ENCODE measurements at regions not wholly inside any gene's neighbourhood (a gene's known extent, or its start where the extent isn't known, plus 50 kb on each side); places are given as distances from the start of the nearest gene placed in this dataset.
"Not testable (repeated sequence)": the region's sequence is repeated elsewhere in the genome, so short reads cannot be mapped to it uniquely, and the experiment has no call there.

DNA sequence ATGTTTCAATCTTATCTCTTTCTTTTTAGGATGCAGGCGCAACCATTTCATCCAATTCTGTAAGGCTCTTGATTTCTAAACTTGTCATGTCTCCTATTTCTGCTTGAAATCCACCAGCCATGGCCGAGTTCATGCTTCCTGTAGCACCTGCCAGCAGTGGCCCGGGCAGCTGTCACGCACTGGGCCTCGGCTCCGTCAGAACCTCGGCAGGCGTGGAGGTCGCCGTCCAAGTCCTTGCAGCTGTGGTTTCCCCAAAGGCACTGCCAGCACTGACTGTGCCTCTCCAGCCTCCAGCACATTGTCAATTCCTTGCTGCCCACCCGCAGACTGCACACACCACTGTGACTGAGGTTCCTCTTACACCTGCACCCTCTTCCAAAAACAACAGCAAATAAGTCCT is 188.7 kb upstream of the SALL3 start:
- Mint-ChIP-seq H3K27me3 (no peaks in the 10 kb centered on the region), H3K9me3 (no peaks in the 10 kb centered on the region), H3K27ac (no peak overlapping the region), H3K4me1 (no peaks in the 10 kb centered on the region), H3K36me3 (no peaks in the 10 kb centered on the region), H3K4me3 (no peak overlapping the region)
- DNase-seq, result no peak

DNA sequence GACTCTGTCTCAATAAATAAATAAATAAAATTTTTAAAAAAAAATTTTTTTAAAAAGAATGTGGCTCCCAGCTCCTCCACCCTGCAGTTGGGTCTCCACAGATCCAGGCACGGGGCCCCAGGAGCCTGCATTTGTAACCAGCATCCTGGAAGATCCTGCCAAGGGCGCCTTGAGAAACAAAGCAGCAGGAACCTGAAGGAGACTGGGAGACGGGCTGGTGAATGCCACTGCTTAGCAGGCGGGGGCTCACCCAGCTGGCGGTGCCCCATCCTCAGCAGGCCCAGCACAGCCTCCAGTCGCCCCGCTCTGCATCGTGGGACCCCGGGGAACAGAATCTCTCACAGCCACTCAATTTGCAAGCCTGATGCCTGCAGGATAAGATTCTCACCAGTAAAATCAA is 187.5 kb upstream of the SALL3 start:
- H3K9me3 Mint-ChIP-seq, result no peaks in the 10 kb centered on the region
- H3K27ac Mint-ChIP-seq, result no peak overlapping the region
- no peaks in the 10 kb centered on the region for H3K4me1 Mint-ChIP-seq
- DNase-seq, result no peak
- no peak overlapping the region for H3K4me3 Mint-ChIP-seq
- H3K27me3 Mint-ChIP-seq, result no peaks in the 10 kb centered on the region
- no peaks in the 10 kb centered on the region for H3K36me3 Mint-ChIP-seq

DNA sequence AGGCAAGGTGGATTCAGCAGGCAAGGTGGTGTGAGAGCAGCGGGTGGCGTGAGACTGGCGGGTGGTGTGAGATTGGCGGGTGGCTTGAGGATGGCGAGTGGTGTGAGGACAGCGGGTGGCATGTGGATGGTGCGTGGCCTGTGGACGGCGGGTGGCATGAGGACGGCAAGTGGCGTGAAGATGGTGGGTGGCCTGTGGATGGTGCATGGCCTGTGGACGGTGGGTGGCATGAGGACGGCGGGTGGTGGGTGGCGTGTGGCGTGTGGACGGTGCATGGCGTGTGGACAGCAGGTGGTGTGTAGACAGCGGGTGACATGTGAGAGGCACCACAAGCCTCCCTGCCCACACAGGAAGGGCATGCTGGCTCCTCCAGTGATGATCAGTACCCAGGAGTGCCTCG is 186.9 kb upstream of the SALL3 start:
- no peaks in the 10 kb centered on the region for H3K4me1 Mint-ChIP-seq

DNA sequence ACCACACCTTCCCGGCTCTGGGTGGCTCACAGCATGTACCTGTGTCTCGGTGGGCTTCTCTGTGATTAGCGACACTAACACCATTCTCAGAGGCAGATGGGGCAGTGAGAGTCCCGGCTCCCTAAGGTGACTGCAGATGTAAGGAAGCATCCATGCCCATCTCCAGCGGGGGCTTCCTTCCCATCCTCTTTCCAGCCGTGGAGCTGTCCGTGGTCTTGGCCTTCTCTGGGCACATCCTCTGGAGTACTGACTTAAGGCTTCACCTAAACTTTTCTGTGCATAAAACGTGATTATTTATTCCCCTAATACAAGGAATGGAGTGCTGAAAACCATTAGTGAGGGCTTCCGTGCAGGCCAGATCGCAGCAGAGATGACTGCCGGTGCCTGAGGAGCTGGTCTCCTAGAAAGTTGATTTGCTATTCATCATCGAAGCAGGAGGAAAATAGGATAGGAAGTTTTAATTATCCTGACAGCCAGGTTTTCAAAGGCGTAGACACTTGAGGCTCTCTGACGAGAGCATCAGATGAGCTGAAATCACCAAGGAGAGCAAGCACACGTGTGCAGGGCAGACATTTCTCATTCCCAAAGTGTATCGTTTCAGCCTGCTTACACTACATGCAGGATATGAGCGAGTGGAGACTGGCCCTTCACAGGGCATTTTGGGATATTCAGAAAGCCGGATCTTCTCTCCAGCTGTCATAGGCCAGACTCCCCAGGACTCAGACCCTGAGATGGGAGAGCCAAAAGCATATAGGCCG is 186.1 kb upstream of the SALL3 start:
- Mint-ChIP-seq H3K27me3 (no peaks in the 10 kb centered on the region), H3K27ac (no peak overlapping the region), H3K4me3 (no peak overlapping the region), H3K4me1 (no peaks in the 10 kb centered on the region), H3K9me3 (no peaks in the 10 kb centered on the region), H3K36me3 (no peaks in the 10 kb centered on the region)
- no peak for DNase-seq

More for the DNA sequence above, 186.9 kb upstream of the SALL3 start:
- H3K27ac Mint-ChIP-seq, result no peak overlapping the region
- no peak for DNase-seq
- no peak overlapping the region for H3K4me3 Mint-ChIP-seq
- H3K27me3 Mint-ChIP-seq, result no peaks in the 10 kb centered on the region
- no peaks in the 10 kb centered on the region for H3K9me3 Mint-ChIP-seq
- H3K36me3 Mint-ChIP-seq, result no peaks in the 10 kb centered on the region

DNA sequence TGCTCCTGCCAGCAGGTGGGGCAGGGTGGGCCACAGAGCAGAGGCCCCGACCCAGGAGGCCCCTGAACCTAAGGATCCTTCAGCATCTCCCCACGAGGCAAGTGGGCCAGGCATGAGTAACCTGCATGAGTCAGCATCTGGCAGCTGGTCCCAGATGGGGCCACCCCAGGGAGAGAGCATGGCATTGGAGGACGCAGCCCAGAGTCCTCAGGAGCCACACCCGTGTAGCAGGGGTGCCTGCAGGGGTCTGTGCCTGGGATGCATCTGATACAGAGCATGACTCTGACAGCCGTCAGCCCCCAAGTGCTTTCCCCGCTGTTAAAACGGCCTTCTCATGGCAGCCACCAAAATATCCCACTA is 185.6 kb upstream of the SALL3 start:
- Mint-ChIP-seq H3K27me3 (no peaks in the 10 kb centered on the region), H3K4me3 (no peak overlapping the region)
- DNase-seq, result no peak

DNA sequence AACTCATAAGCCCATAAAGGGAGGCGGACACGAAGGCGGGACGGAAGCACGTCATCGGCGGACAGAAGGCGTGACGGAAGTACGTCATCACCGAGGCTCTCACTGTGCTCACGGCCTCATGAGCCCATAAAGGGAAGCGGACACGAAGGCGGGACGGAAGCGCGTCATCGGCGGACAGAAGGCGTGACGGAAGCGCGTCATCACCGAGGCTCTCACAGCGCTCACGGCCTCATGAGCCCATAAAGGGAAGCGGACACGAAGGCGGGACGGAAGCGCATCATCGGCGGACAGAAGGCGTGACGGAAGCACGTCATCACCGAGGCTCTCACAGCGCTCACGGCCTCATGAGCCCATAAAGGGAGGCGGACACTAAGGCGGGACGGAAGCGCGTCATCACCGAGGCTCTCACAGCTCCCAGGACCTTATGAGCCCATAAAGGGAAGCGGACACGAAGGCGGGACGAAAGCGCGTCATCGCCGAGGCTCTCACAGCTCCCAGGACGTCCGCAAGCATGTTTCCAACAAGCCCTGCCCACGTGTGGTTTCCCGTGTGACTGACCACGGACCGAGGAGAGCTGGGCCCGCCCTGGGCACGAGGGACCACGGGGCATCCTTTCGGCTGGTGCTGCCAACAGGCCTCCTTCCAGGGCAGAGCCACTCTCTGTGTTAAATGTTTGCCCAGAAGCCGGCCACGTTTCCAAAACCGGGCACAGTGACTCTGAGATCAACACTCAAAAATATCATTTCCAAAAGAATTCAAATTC is 182.7 kb upstream of the SALL3 start:
- no peak for DNase-seq
- no peaks in the 10 kb centered on the region for H3K27me3 Mint-ChIP-seq
- H3K36me3 Mint-ChIP-seq, result no peaks in the 10 kb centered on the region

More for the DNA sequence above, 185.6 kb upstream of the SALL3 start:
- Mint-ChIP-seq H3K9me3 (no peaks in the 10 kb centered on the region), H3K4me1 (no peaks in the 10 kb centered on the region), H3K36me3 (no peaks in the 10 kb centered on the region), H3K27ac (no peak overlapping the region)

DNA sequence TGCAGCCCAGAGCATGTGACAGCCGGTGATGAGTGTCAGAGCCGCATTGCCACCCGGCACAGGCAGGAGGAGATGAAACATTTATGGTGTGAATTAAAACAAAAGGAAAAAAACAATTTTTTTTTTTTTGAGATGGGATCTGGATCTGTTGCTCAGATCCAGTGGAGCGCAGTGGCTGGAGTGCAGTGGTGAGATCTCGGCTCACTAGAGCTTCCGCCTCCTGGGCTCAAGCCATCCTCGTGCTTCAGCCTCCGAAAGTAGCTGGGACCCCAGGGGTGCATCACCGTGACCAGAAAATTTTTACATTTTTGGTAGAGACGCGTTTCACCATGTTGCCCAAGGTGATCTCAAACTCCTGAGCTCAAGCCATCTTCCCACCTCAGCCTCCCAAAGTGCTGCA is 182.1 kb upstream of the SALL3 start:
- DNase-seq, result no peak
- no peaks in the 10 kb centered on the region for H3K36me3 Mint-ChIP-seq
- no peaks in the 10 kb centered on the region for H3K27me3 Mint-ChIP-seq
- H3K4me3 Mint-ChIP-seq, result no peak overlapping the region
- H3K9me3 Mint-ChIP-seq, result no peaks in the 10 kb centered on the region
- no peak overlapping the region for H3K27ac Mint-ChIP-seq
- H3K4me1 Mint-ChIP-seq, result no peaks in the 10 kb centered on the region

More for the DNA sequence above, 182.7 kb upstream of the SALL3 start:
- Mint-ChIP-seq H3K4me1 (no peaks in the 10 kb centered on the region), H3K9me3 (no peaks in the 10 kb centered on the region), H3K27ac (no peak overlapping the region), H3K4me3 (no peak overlapping the region)

DNA sequence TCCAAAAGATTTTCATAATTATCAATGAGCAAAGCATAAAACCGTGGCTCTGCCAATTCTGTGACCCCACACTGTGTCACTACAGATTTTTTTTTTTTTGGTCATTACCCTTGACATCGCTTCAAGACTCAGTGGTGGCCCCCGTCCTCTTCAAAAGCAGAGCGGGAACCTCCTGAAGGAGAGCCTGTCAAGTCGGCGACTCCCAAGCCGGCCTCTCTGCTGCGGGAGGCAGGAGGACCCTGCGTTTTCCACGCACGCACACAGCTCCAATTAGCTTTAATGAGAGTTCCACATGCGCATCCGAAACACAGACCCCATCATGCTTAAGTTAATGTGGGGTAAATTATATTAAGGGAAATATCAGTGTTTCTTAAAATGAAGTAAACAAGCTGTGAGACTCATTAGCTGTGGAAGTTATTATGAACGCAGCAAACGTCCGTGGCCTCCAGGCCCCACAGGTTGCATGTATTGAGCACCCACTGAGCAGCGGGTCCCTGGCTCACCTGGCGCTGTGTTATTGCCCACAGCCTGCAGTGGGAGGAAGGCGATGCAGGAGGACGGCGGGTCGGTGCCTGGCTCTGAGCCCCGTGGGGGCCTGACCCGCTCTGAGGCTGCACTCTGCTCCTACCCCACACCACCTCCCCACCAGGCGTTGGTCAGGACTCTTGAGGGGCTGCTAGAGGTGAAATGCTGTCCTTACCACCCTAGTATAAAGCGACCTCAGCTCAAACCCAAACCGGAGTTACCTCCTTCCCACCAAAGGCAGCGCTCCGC is 181.0 kb upstream of the SALL3 start:
- H3K4me3 Mint-ChIP-seq, result no peak overlapping the region
- no peaks in the 10 kb centered on the region for H3K4me1 Mint-ChIP-seq

DNA sequence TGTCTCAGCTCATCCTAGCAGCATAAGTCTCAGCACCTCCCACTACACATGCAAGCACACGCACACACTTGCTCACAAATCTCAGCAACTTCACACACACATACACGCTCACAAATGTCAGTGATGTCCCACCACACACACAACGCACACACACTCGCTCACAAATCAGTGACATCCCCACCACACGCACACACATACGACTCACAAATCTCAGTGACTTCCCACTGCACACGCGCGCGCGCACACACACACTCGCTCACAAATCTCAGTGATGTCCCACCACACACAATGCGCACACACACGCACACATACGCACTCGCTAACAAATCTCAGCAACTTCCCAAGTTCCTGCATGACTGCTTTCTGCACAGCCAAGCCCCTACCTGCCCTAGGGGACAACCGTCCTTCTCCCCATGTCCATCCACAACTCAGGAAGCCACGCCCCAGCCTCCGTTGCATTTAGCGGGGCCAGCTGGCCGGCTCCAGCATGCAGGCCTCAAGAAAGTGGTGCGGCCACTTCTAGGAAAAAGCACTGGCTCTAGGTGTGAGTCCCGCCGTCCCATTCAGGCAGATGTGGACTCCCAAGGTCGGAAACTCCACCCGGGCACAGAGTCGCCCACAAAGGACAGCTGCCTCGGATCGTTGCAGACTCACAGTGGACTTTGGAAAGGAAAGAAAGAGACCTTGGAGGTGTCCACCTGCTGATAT is 180.1 kb upstream of the SALL3 start:
- Mint-ChIP-seq H3K27me3 (no peaks in the 10 kb centered on the region), H3K27ac (no peak overlapping the region), H3K9me3 (no peaks in the 10 kb centered on the region), H3K36me3 (no peaks in the 10 kb centered on the region), H3K4me3 (no peak overlapping the region), H3K4me1 (no peaks in the 10 kb centered on the region)
- DNase-seq, result no peak

More for the DNA sequence above, 181.0 kb upstream of the SALL3 start:
- no peak for DNase-seq
- Mint-ChIP-seq H3K27ac (no peak overlapping the region), H3K36me3 (no peaks in the 10 kb centered on the region), H3K9me3 (no peaks in the 10 kb centered on the region), H3K27me3 (no peaks in the 10 kb centered on the region)

DNA sequence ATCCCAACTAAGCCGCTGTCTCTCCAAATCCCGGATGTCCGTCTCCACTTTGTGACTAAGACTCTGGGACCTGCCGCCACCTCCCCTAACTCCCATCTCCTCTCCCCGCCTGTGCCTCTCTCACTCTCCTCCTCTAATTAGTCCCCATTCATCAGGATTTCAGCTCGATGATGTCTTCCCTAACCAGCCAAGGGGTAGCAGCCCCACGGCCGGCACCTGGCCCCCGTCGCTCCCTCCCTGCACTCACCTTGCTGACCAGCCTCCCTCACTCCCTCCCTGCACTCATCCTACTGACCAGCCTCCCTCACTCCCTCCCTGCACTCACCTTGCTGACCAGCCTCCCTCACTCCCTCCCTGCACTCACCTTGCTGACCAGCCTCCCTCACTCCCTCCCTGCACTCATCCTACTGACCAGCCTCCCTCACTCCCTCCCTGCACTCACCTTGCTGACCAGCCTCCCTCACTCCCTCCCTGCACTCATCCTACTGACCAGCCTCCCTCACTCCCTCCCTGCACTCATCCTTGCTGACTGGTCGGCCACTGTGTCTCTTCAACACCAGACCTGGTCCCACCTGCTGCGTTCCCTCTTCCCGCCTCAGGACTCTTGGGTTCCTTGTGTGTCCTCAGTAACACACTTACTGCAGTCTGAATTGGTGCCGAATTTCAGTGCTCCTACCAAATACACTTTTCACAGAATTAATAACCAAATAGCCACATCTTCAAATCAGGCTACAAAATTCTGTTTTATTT is 179.3 kb upstream of the SALL3 start:
- not testable (repeated sequence) for H3K4me1 Mint-ChIP-seq, H3K27me3 Mint-ChIP-seq, DNase-seq, H3K36me3 Mint-ChIP-seq, H3K4me3 Mint-ChIP-seq, H3K27ac Mint-ChIP-seq, H3K9me3 Mint-ChIP-seq

DNA sequence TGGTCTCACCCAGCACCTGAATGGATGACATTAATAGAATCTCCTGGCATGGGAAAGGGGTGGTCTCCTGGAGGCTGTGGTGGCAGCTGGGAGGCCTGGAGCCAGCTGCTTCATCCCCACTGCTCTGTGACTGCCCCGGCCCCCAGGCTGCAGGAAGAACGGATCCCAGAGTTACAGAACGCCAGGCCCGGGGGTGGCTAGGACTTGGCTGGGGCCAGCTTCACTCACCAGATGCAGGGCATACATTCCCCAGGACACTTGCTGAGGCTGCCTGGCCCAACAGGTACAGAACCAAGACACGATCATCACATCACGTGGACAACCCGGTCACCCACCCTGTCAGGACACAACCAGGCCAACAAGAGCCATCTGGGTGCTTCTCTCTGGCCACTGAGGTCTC is 178.6 kb upstream of the SALL3 start:
- H3K27me3 Mint-ChIP-seq, result no peaks in the 10 kb centered on the region

DNA sequence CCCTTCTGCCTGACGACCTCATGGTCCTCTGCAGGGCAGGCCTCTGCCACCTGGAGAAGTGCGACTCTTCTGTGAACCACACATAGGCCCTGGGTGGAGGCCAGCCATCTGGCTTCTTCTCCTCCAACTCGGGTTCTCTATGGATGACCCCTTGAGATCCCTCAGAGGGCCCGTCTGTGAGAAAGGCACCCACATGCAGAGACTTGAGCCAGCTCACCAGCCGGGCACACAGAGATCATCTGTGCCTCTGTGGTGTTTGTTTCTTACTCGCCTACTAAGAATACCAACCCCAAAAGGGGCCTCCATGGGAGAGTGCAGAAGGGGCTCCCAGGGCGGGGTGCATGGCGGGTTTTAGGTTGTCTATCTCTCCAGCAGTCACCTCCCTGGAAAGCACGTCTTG is 176.5 kb upstream of the SALL3 start:
- no peaks in the 10 kb centered on the region for H3K27me3 Mint-ChIP-seq

More for the DNA sequence above, 178.6 kb upstream of the SALL3 start:
- H3K27ac Mint-ChIP-seq, result no peak overlapping the region
- no peaks in the 10 kb centered on the region for H3K9me3 Mint-ChIP-seq
- no peak overlapping the region for H3K4me3 Mint-ChIP-seq
- H3K36me3 Mint-ChIP-seq, result no peaks in the 10 kb centered on the region
- no peaks in the 10 kb centered on the region for H3K4me1 Mint-ChIP-seq
- no peak for DNase-seq

DNA sequence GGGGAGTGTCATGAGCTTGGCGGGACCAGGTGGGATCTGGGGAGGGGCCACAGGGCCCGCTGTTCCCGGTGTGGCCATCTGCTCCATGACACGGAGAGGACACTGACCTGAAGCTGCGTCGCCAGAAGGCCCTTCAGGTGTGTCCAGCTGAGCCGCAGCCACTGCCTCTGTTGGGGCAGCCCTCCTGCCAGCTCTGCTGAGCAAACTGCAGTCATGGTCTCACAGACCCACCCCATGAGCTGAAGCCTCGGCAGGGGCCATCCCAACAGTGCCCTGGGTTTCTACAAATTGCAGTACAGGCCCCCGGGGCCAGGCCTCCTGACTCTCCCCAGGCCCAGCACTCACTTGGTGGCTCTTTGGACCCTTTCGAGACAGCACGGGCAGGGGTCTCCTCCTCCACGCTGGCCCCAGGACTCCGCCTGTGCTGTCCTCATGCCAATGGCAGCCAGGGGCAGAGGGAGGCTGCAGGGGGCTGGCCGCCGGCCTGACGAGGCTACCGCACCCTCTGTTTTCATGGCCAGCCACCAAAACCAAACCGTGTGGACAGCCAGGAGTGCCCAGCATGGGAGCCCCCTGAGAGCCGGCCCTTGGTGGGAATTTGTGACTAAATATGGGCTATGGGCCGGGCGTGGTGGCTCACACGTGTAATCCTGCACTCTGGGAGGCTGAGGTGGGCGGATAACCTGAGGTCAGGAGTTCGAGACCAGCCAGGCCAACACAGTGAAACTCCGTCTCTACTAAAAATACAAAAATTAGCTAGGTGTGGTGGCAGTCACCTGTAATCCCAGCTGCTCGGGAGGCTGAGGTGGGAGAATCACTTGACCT is 175.2 kb upstream of the SALL3 start:
- no peak for DNase-seq
- no peak overlapping the region for H3K27ac Mint-ChIP-seq
- H3K27me3 Mint-ChIP-seq, result no peaks in the 10 kb centered on the region
- no peaks in the 10 kb centered on the region for H3K36me3 Mint-ChIP-seq
- H3K4me3 Mint-ChIP-seq, result no peak overlapping the region
- peaks cover under 1% of the 10 kb centered on the region for H3K9me3 Mint-ChIP-seq
- no peaks in the 10 kb centered on the region for H3K4me1 Mint-ChIP-seq

More for the DNA sequence above, 176.5 kb upstream of the SALL3 start:
- Mint-ChIP-seq H3K4me3 (no peak overlapping the region), H3K9me3 (no peaks in the 10 kb centered on the region), H3K27ac (no peak overlapping the region), H3K4me1 (no peaks in the 10 kb centered on the region), H3K36me3 (no peaks in the 10 kb centered on the region)
- DNase-seq, result no peak

DNA sequence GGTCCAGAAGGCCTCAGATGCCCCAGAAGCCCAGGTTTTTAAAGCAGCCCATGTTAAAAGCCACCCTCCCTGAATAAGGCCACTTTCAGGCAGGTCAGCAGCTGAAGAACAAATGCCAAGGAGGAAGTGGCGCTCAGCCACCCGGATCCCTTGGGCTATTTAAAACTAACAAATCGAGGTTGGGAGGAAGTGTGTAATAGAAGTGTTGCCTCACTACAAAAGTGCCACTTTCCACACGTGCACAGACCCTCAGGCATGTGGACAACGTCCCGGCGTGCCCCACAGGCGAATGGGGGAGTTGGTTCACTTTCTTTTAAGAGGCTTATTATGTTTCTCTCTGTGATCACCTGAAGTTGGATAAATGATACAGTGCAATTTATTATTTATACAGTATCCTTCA is 173.8 kb upstream of the SALL3 start:
- DNase-seq, result no peak
- Mint-ChIP-seq H3K9me3 (peaks cover 7% of the 10 kb centered on the region), H3K27ac (no peak overlapping the region), H3K27me3 (no peaks in the 10 kb centered on the region), H3K4me3 (no peak overlapping the region), H3K36me3 (no peaks in the 10 kb centered on the region), H3K4me1 (no peaks in the 10 kb centered on the region)

Data from activated naive CD8-positive, alpha-beta T cell treated with anti-CD3 and anti-CD28 coated beads for 36 hours (primary cell).